HK-2 (cell line): ENCODE measurements at regions not wholly inside any gene's neighbourhood (a gene's known extent, or its start where the extent isn't known, plus 50 kb on each side); places are given as distances from the start of the nearest gene placed in this dataset.

Experiments
- DNase-seq: peaks from one replicate; pipeline ENCODE4 v3.0.0-alpha.2; 2018; ENCODE audit not compliant: unreplicated experiment

GRCh38 chr7:52897288-52897687 is 138.1 kb upstream of the POM121L12 start:
- DNase-seq, result no peak

GRCh38 chr7:52877240-52877639 is 158.2 kb upstream of the POM121L12 start:
- DNase-seq, result no peak

GRCh38 chr7:52876402-52876801 is 159.0 kb upstream of the POM121L12 start:
- DNase-seq, result no peak

DNA sequence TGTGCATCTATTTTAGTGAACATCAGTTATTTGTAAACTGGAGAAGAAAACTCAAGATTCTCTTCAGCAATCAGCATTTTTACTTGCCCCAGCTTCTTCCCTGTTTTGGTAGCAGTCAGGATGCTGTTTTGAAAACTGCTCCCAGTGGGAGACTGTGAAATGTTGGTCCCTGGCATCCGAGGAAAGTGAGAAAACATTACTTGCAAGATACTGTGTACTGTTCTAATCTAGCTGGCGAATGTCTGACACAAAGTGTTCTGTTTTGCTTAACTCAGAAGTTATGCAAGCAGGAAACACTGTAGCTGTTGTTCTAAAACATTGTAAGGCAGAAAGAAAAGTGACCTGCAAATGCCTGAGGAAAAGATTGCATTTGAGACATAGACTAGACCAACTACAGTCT is 171.8 kb upstream of the POM121L12 start:
- DNase-seq, result no peak

- DNase-seq, result no peak
Measured at GRCh38 chr7:52862321-52862720, 173.1 kb upstream of the POM121L12 start.

DNA sequence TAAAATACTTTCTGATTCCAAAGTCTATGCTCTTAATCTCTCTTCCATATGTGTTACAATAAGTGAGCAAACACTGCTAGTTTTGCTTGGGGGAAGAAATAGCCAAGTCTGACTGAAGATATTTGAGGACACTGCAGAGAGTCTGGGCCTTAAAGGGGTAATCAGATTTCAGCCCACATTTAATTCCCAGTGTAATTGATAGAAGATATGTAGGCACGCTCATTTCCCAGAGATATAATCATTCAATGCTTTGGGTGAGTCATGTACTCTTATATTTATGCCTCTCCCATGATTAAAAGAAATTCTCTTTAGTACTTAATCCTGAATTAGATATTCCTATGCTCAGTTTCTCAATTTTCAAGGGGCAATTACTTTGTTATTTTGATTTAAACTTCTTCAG is 178.1 kb upstream of the POM121L12 start:
- no peak for DNase-seq

DNA sequence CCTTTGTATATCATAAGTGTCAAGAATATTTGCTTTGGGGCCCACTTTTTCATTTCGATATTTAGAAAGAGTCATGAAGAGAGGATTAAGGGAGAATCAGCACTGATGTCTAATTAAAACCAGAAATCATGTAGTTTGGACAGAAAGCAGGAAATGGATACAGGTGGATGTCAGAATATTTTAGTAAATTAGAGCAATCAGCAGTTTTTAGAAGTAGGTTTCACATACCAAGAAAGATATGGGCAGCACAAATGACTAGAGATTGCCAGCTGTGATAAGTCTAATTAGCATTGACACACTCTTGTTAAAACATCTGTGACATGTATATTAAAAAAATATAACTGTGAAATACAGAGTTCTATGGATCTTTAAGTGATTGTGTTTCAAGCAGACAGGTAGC is 180.8 kb upstream of the POM121L12 start:
- no peak for DNase-seq

DNA sequence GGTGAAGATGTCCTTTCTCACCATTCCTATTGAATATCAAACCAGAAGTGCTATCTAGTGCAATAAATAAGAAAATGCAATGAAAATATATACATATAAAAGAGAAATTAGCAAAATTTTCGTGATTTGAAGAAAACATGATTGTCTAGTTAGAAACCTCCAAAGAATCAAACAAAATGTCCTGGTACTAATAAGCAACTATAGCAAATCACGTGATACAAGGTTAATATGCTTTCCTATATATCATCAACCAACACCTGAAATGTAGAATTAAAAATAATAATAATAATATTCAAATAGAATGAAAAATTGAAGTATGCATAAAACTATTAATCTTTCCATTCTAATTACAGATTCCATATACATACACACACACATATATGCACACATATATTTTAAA is 183.9 kb upstream of the POM121L12 start:
- no peak for DNase-seq

- no peak for DNase-seq
Measured at GRCh38 chr7:52843436-52843835, 192.0 kb upstream of the POM121L12 start.

DNA sequence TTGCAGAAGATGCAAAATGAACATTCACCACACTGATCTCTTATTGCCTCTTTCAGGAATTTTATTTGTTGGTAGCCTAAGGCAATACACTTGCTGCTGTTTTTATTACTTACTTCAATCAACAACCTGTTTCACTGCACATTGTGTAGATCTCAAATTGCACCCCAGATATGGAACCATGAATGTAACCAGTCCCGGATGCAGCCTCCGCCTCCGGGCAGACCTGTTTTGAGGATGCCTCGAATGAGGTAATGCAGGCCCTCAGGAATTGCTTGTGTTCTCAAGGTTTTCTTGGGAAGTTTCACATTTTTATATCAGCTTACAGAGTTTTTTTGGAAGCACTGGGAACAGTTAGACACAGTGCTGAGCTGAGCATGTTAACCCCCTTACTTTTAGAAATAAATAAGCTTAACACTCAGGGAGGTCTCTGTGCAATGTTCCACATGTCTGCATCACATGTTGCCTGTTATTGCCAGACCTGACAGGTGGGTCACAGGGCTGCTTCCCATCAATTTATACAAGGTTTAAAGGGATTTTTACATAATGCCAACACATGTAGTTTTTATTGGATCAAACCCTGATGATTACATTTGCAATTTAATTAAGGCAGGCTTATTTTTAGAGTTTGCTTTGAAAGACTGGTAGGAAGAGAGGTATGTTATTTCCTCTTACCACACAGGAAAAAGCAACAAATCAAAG is 193.1 kb upstream of the POM121L12 start:
- DNase-seq, result no peak

- DNase-seq, result no peak
Measured at GRCh38 chr7:52838981-52839411, 196.4 kb upstream of the POM121L12 start.

- no peak for DNase-seq
Measured at GRCh38 chr7:52831321-52831720, 204.1 kb upstream of the POM121L12 start.

DNA sequence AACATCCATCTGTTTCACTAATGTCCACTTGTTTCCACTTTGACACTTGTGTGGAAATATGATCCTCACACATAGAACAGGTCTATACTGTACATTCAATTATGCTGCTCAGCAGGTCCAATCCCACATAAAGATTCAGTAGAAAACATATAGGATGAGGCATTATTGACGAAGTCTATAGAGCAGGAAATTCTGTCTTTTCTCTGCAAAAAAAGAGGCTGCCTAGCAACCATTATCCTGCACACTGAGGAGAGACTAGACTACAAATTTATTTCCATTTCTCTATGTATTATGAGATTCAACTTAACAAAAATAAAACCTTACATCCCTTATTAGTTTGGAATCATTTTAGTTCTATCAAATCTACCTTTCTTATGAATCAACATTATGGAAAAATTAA is 204.6 kb upstream of the POM121L12 start:
- DNase-seq, result no peak

GRCh38 chr7:52826515-52827265 is 208.7 kb upstream of the POM121L12 start:
- no peak for DNase-seq

DNA sequence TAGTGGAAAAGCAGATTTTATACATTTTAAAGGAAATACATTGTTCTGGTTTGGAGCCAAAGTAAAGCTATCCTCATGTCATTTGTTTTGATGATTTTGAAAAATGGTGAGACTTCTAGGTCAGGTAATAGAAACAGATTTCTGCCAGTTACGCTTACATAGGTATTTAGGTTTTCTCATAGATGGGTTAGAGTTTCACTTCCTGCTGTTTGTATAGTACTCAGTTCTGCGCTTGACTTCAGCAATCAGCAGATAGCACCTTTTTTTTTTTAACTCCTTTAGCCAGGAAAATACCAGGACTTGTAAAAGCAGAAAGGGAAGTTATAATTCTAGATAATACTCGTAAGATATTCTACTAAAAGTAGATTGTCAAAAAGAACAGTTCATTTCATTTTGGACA is 209.8 kb upstream of the POM121L12 start:
- no peak for DNase-seq

GRCh38 chr7:52811537-52811936 is 223.9 kb upstream of the POM121L12 start:
- DNase-seq, result no peak

DNA sequence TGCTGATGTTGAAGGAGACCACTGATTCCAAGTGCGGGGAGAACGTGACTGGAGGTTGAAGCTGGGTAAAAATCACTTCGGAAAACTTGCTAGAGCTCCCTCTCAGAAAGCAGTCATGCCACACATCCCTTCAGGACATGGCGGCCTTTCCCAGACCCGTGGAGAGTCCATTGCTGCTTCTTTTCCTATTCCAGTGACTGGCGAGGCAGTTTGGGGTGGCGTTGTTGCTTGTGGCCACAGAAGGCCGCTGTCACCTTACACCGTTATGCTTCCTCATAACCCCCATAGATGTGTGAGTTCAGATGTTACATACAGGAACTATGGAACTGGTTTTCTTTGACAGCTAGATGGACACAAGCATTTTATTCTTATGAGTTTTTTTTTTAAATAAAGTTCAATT is 235.6 kb upstream of the POM121L12 start:
- no peak for DNase-seq

- DNase-seq, result no peak
Measured at GRCh38 chr7:52797801-52798200, 237.6 kb upstream of the POM121L12 start.

DNA sequence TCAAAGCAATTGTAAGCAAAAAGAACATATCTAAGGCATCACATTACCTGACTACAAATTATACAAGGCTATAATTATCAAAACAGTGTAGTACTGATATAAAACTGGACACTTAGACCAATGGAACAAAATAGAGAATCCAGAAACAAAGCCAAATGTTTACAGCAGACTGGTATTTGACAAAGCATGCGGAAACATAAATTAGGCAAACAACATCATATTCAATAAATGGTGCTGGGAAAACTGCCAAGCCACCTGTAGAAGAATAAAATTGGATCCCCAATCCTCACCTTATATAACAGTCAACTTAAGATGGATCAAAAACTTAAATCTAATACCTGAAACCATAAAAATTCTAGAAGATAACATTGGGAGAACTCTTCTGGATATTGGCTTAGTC is 240.8 kb upstream of the POM121L12 start:
- DNase-seq, result no peak

DNA sequence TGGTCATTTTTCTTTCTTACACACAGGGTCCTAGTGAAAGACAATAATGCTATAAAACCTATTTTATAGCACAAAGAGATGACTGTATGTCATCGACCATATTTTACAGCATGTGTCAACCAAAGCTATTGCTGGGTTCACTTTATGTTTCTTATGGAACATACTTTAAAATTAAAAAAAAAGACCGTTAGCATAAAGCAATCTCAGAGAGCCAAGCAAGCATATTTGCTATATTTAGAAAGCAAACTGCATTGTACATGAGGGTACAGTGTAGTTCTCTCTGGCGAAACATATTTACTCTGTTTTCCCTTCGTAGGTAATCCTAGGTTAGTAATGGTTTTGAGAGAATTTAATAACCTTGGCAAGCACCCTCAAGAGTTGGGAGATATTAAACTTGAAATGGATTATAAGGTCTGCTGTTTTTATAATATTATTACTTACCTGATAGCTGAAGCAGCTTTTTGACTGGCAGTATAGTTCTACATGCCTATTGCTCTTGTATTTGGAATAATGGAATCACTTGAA is 244.2 kb upstream of the POM121L12 start:
- DNase-seq, result no peak

- DNase-seq, result no peak
Measured at GRCh38 chr7:52786174-52786573, 249.3 kb upstream of the POM121L12 start.

- no peak for DNase-seq
Measured at GRCh38 chr7:52782348-52782747, 253.1 kb upstream of the POM121L12 start.

- no peak for DNase-seq
Measured at GRCh38 chr7:52781250-52781649, 254.2 kb upstream of the POM121L12 start.
